HUES48 (cell line): ENCODE measurements at regions not wholly inside any gene's neighbourhood (a gene's known extent, or its start where the extent isn't known, plus 50 kb on each side); places are given as distances from the start of the nearest gene placed in this dataset.

ENCODE experiments used
- H3K27ac ChIP-seq: one replicate; pipeline ENCODE4 v1.7.0; 2013; ENCODE audit warnings: low read depth, low read length, inconsistent platforms
- H3K27me3 ChIP-seq: 2 replicates; pipeline ENCODE4 v1.6.1; 2013; ENCODE audit warnings: mild to moderate bottlenecking, low read length; ENCODE audit not compliant: control insufficient read depth, insufficient read depth
- H3K36me3 ChIP-seq: 2 replicates; pipeline ENCODE4 v1.6.1; 2013; ENCODE audit warnings: low read length; ENCODE audit not compliant: control insufficient read depth, insufficient read depth
- H3K4me1 ChIP-seq: 2 replicates; pipeline ENCODE4 v1.6.1; 2013; ENCODE audit warnings: mild to moderate bottlenecking, low read length; ENCODE audit not compliant: control insufficient read depth, insufficient read depth
- H3K4me3 ChIP-seq: 2 replicates; pipeline ENCODE4 v1.5.1; 2013; ENCODE audit warnings: mild to moderate bottlenecking, low read depth, low read length
- H3K9ac ChIP-seq: 2 replicates; pipeline ENCODE4 v1.6.1; 2013; ENCODE audit warnings: mild to moderate bottlenecking, low read depth, low read length, moderate library complexity
- H3K9me3 ChIP-seq: 2 replicates; pipeline ENCODE4 v1.6.1; 2013; ENCODE audit warnings: low read length; ENCODE audit not compliant: control insufficient read depth, insufficient read depth

GRCh38 chr1:87165177-87165576 is 163.5 kb upstream of the LMO4 start:
- Histone ChIP-seq H3K27ac (no peak overlapping the region), H3K9me3 (no peaks in the 10 kb centered on the region), H3K9ac (no peak overlapping the region), H3K4me3 (no peak overlapping the region), H3K36me3 (no peaks in the 10 kb centered on the region), H3K4me1 (peaks cover 3% of the 10 kb centered on the region; the same call in 1 of the 2 replicates), H3K27me3 (no peaks in the 10 kb centered on the region)

GRCh38 chr1:87167157-87167789 is 161.4 kb upstream of the LMO4 start:
- Histone ChIP-seq H3K4me3 (no peak overlapping the region), H3K9ac (no peak overlapping the region), H3K27ac (no peak overlapping the region), H3K36me3 (no peaks in the 10 kb centered on the region), H3K9me3 (no peaks in the 10 kb centered on the region), H3K4me1 (peaks cover 8% of the 10 kb centered on the region; the same call in 1 of the 2 replicates), H3K27me3 (no peaks in the 10 kb centered on the region)

DNA sequence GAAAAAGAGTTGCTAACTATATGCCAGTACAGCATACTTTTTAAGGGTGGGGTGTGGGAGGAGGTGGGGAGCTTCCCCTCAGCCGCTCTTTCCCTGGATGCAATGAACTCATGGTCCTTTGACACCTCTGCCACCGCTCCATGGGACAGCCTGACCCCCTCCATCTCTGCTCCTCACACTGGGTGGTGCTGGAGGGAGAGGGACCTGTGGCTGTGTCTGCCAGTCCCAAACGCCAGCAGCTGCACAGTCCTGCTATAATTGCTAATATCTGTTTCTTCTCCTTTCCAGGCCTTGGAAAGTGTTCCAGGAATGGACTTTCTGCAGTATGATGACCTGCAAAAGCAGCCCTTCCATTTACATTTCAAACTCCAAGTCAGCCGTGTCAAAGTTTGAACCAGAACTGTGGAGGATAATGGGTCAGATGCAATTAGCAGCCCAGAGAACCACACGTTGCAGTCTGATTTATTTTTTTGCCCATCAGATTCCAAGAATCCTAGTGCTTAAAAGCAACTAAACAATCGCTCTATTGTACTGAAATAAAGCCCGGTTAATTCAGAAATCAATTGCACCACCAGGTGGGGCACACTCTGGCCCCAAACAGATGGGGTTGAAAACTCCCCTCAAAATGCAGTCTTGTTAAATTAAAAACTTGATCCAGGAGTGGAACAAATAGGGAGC is 160.7 kb upstream of the LMO4 start:
- no peak overlapping the region for H3K4me3 ChIP-seq
- H3K36me3 ChIP-seq = no peaks in the 10 kb centered on the region
- no peak overlapping the region for H3K9ac ChIP-seq
- peaks cover 8% of the 10 kb centered on the region; the same call in 1 of the 2 replicates for H3K4me1 ChIP-seq
- no peaks in the 10 kb centered on the region for H3K9me3 ChIP-seq
- H3K27ac ChIP-seq = no peak overlapping the region
- no peaks in the 10 kb centered on the region for H3K27me3 ChIP-seq

DNA sequence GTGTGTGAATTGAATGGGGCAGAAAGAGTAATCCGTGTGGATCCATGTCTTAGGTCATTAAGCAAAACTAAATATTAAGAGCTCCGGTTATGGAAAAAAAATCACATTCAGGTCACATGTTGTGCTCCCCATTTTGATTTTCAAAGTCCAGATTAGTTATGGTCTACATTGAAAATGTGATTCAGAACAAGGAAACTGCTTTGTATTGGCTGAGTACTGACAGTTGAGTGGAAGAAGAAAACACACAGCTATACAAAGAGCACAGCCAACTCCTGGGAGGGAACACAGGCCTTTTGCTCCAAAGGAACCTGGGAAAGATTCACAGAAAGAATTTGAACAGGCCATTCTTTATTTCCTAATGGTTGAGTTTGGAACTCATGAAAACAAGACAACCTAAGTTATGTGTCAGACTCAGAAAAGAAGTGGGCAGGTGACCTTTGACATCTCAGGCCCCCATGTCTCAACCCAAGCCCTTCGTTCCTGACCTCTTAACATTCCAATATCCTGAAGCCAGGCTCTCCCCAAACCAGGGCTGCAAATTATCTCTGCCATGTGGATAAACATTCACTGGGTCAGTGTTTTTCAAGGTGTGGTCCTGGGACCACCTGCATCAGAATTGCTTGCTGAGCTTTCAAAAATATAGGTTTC is 159.3 kb upstream of the LMO4 start:
- no peaks in the 10 kb centered on the region for H3K27me3 ChIP-seq
- no peak overlapping the region for H3K27ac ChIP-seq
- no peaks in the 10 kb centered on the region for H3K36me3 ChIP-seq
- no peak overlapping the region for H3K4me3 ChIP-seq
- H3K9ac ChIP-seq = no peak overlapping the region
- peaks cover 8% of the 10 kb centered on the region; the same call in 1 of the 2 replicates for H3K4me1 ChIP-seq
- H3K9me3 ChIP-seq = no peaks in the 10 kb centered on the region

GRCh38 chr1:87170157-87170556 is 158.5 kb upstream of the LMO4 start:
- Histone ChIP-seq H3K9ac (no peak overlapping the region), H3K4me1 (peaks cover 8% of the 10 kb centered on the region; the same call in 1 of the 2 replicates), H3K36me3 (no peaks in the 10 kb centered on the region), H3K27ac (no peak overlapping the region), H3K4me3 (no peak overlapping the region), H3K27me3 (no peaks in the 10 kb centered on the region), H3K9me3 (no peaks in the 10 kb centered on the region)

GRCh38 chr1:87170931-87171598 is 157.6 kb upstream of the LMO4 start:
- H3K4me1 ChIP-seq = peaks cover 8% of the 10 kb centered on the region; the same call in 1 of the 2 replicates

DNA sequence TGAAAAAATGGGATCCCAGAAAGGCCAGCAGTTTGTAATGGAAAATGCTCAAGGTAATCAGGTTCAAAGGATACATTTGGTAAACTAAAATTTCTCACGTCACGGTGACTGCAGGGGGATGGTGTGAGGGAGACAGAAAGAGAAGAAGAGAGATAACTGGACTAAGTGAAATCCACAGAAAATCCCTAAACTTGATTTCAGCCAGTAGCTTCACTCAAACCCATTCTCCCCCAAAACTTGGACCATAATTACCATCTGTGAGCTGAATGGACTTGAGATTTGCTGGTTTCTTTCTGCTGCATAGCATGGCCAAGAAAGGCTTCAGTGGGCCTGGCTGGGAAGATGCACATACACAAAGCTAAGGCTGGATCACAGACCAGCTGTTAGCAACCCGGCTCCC is 155.4 kb upstream of the LMO4 start:
- H3K9ac ChIP-seq = no peak overlapping the region
- H3K27ac ChIP-seq = no peak overlapping the region
- H3K9me3 ChIP-seq = no peaks in the 10 kb centered on the region
- H3K4me1 ChIP-seq = peaks cover 8% of the 10 kb centered on the region; the same call in 1 of the 2 replicates
- H3K27me3 ChIP-seq = no peaks in the 10 kb centered on the region
- no peaks in the 10 kb centered on the region for H3K36me3 ChIP-seq
- H3K4me3 ChIP-seq = no peak overlapping the region

More at GRCh38 chr1:87170931-87171598, 157.6 kb upstream of the LMO4 start:
- H3K4me3 ChIP-seq = no peak overlapping the region
- no peak overlapping the region for H3K9ac ChIP-seq
- H3K36me3 ChIP-seq = no peaks in the 10 kb centered on the region
- no peak overlapping the region for H3K27ac ChIP-seq
- H3K27me3 ChIP-seq = no peaks in the 10 kb centered on the region
- H3K9me3 ChIP-seq = no peaks in the 10 kb centered on the region

DNA sequence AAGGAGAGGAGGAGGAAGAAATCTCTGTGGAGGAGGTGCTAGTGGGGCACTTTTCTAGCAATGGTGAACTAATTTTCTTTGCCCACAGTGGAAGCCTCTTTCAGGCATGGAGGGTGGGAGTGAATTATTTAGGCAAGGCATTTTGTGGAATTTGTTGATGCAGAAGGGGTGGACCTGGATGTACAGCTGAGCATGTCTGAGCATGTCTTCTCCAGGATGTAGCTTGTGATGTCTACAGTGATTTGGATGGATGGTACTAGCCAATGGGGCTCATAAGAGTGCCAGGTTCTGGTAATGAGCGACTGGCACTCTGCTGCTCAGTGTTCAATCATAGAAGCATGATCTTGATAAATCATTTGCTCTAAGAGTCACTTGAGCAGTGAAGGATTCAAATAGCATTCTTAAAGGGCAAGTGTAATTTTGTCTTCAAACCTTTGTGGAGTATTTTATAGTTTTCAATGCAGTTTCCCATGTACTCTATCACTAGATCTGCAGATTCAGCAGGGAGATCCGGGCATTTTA is 153.9 kb upstream of the LMO4 start:
- no peak overlapping the region for H3K27ac ChIP-seq
- H3K27me3 ChIP-seq = no peaks in the 10 kb centered on the region
- peaks cover 5% of the 10 kb centered on the region; the same call in 1 of the 2 replicates for H3K4me1 ChIP-seq
- no peak overlapping the region for H3K4me3 ChIP-seq
- H3K9ac ChIP-seq = no peak overlapping the region
- H3K9me3 ChIP-seq = no peaks in the 10 kb centered on the region
- H3K36me3 ChIP-seq = no peaks in the 10 kb centered on the region

DNA sequence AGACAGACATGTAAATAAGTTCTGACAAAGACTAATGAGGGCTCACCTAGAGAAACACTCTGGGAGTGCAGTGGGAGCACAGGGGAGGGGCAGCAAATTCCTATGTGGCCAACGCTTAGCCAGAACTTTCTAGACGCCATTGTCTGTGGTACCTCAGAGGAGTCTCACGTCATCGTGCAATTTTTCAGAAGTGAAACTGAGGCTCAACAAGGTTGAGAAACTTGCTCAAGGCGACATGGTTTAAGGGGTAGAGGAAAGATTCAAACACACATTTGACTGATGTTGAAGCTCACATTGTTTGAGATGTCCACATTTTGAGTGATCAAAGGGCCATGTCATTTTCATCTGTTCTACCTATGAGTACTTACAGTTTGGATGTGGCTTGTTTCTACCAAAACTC is 152.6 kb upstream of the LMO4 start:
- no peak overlapping the region for H3K9ac ChIP-seq
- H3K4me3 ChIP-seq = no peak overlapping the region
- H3K4me1 ChIP-seq = peaks cover 5% of the 10 kb centered on the region; the same call in 1 of the 2 replicates
- H3K36me3 ChIP-seq = no peaks in the 10 kb centered on the region
- H3K27me3 ChIP-seq = no peaks in the 10 kb centered on the region
- no peaks in the 10 kb centered on the region for H3K9me3 ChIP-seq
- no peak overlapping the region for H3K27ac ChIP-seq

- Histone ChIP-seq H3K4me1 (peaks cover under 1% of the 10 kb centered on the region; the same call in 1 of the 2 replicates), H3K9me3 (no peaks in the 10 kb centered on the region), H3K27ac (no peak overlapping the region), H3K9ac (no peak overlapping the region), H3K4me3 (no peak overlapping the region), H3K27me3 (no peaks in the 10 kb centered on the region), H3K36me3 (no peaks in the 10 kb centered on the region)
Observed at GRCh38 chr1:87176514-87176913, 152.2 kb upstream of the LMO4 start.
